DOHH2 (cell line): ENCODE measurements at regions not wholly inside any gene's neighbourhood (a gene's known extent, or its start where the extent isn't known, plus 50 kb on each side); places are given as distances from the start of the nearest gene placed in this dataset.

Experiments
- H3F3A ChIP-seq: fragments of 200-600 bp; sonication (generic), shearing (Covaris generic); 2 replicates; pipeline ENCODE4 v1.6.0; 2016; ENCODE audit warnings: antibody characterized with exemption, mild to moderate bottlenecking; ENCODE audit not compliant: control insufficient read depth, insufficient read depth
- H3K27ac ChIP-seq: fragments of 200-600 bp; sonication (generic); 2 replicates; pipeline ENCODE4 v1.5.1; 2014; ENCODE audit warnings: low read depth, mild to moderate bottlenecking, low read length, moderate library complexity
- H3K27me3 ChIP-seq: fragments of 200-600 bp; sonication (generic); 2 replicates; pipeline ENCODE4 v1.6.1; 2014; ENCODE audit warnings: mild to moderate bottlenecking, low read length, mixed read lengths; ENCODE audit not compliant: control insufficient read depth
- H3K36me3 ChIP-seq: fragments of 200-600 bp; sonication (generic); 2 replicates; pipeline ENCODE4 v1.6.1; 2014; ENCODE audit warnings: mild to moderate bottlenecking, low read length, moderate library complexity, mixed read lengths; ENCODE audit not compliant: control insufficient read depth
- H3K4me1 ChIP-seq: fragments of 200-600 bp; sonication (generic); 2 replicates; pipeline ENCODE4 v1.6.1; 2014; ENCODE audit warnings: mild to moderate bottlenecking, low read length, mixed read lengths; ENCODE audit not compliant: control insufficient read depth
- H3K4me2 ChIP-seq: fragments of 200-600 bp; sonication (generic); 2 replicates; pipeline ENCODE4 v1.6.0; 2014; ENCODE audit warnings: mild to moderate bottlenecking, low read length, moderate library complexity
- H3K4me3 ChIP-seq: fragments of 200-600 bp; sonication (generic); 2 replicates; pipeline ENCODE4 v1.5.1; 2014; ENCODE audit warnings: mild to moderate bottlenecking, low read length, mixed read lengths
- H3K79me2 ChIP-seq: fragments of 200-600 bp; sonication (generic); 2 replicates; pipeline ENCODE4 v1.6.1; 2014; ENCODE audit warnings: mild to moderate bottlenecking, low read length, mixed read lengths; ENCODE audit not compliant: control insufficient read depth
- H3K9me2 ChIP-seq: fragments of 200-600 bp; sonication (generic); replicated peaks from 2 replicates; pipeline ENCODE4 v1.6.1; 2014; ENCODE audit warnings: mild to moderate bottlenecking, low read length, mixed read lengths; ENCODE audit not compliant: control insufficient read depth
- H3K9me3 ChIP-seq: fragments of 200-600 bp; sonication (generic); 2 replicates; pipeline ENCODE4 v1.6.1; 2014; ENCODE audit warnings: antibody characterized with exemption, low read length, mixed read lengths; ENCODE audit not compliant: control insufficient read depth, insufficient read depth
- H4K20me1 ChIP-seq: fragments of 200-600 bp; sonication (generic); 2 replicates; pipeline ENCODE4 v1.6.0; 2014; ENCODE audit warnings: low read depth, mild to moderate bottlenecking, antibody characterized with exemption, low read length, moderate library complexity; ENCODE audit not compliant: control insufficient read depth, insufficient read depth
- EZH2phosphoT487 ChIP-seq: fragments of 200-600 bp; sonication (generic); IDR thresholded peaks from 2 replicates; pipeline ENCODE4 v1.6.1; 2017; ENCODE audit warnings: borderline replicate concordance, mild to moderate bottlenecking, antibody characterized with exemption, low read length, moderate library complexity, mixed read lengths
- TF ChIP-seq, protein P1 (sequence below): fragments of 200-600 bp; sonication (generic); IDR thresholded peaks from one replicate; pipeline ENCODE4 v1.5.1; 2014; ENCODE audit warnings: antibody characterized with exemption, mild to moderate bottlenecking, low read depth, low read length; ENCODE audit not compliant: poor library complexity, severe bottlenecking

DNA sequence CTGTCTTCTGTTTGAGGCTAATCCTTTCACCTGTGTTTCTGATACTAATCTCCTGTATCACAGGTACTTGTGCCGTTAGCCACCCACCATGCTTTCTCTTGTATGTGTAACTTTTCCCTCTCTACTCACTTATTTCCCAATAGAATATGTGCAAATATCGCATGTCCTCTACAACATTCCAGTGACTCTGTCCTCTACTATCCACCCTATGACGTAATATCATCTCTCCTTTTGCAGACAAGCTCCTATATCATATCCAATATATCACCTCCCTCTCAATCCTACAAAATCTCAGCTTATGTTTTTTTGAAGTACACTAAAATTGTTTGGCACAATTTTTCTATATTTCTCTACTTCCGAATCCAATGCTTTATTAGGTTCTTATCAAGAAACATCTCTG lies 232.6 kb upstream of the LRFN5 start:
- H3K9me3 ChIP-seq, result no peaks in the 10 kb centered on the region
- no peaks in the 10 kb centered on the region for H3K27me3 ChIP-seq
- H3K27ac ChIP-seq, result no peak overlapping the region
- TF ChIP-seq EZH2phosphoT487, result no peak
- TF ChIP-seq, protein P1, sequence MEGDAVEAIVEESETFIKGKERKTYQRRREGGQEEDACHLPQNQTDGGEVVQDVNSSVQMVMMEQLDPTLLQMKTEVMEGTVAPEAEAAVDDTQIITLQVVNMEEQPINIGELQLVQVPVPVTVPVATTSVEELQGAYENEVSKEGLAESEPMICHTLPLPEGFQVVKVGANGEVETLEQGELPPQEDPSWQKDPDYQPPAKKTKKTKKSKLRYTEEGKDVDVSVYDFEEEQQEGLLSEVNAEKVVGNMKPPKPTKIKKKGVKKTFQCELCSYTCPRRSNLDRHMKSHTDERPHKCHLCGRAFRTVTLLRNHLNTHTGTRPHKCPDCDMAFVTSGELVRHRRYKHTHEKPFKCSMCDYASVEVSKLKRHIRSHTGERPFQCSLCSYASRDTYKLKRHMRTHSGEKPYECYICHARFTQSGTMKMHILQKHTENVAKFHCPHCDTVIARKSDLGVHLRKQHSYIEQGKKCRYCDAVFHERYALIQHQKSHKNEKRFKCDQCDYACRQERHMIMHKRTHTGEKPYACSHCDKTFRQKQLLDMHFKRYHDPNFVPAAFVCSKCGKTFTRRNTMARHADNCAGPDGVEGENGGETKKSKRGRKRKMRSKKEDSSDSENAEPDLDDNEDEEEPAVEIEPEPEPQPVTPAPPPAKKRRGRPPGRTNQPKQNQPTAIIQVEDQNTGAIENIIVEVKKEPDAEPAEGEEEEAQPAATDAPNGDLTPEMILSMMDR, result no peak
- H3K9me2 ChIP-seq, result no peaks in the 10 kb centered on the region
- no peaks in the 10 kb centered on the region for H3F3A ChIP-seq
- H3K36me3 ChIP-seq, result no peaks in the 10 kb centered on the region
- no peak overlapping the region for H3K4me2 ChIP-seq
- no peaks in the 10 kb centered on the region for H4K20me1 ChIP-seq
- H3K79me2 ChIP-seq, result no peaks in the 10 kb centered on the region
- no peak overlapping the region for H3K4me3 ChIP-seq
- H3K4me1 ChIP-seq, result no peaks in the 10 kb centered on the region

- Histone ChIP-seq H3K4me1 (no peaks in the 10 kb centered on the region), H3K79me2 (no peaks in the 10 kb centered on the region), H3K4me3 (no peak overlapping the region), H3K9me2 (no peaks in the 10 kb centered on the region), H4K20me1 (no peaks in the 10 kb centered on the region), H3K27me3 (no peaks in the 10 kb centered on the region), H3K9me3 (no peaks in the 10 kb centered on the region), H3F3A (no peaks in the 10 kb centered on the region), H3K36me3 (no peaks in the 10 kb centered on the region), H3K27ac (no peak overlapping the region), H3K4me2 (no peak overlapping the region)
- no peak for TF ChIP-seq EZH2phosphoT487
- TF ChIP-seq, protein P1, result no peak
These were observed 244.5 kb upstream of the LRFN5 start for GRCh38 chr14:41362139-41362538.

GRCh38 chr14:41360126-41360525 lies 246.6 kb upstream of the LRFN5 start:
- H3K36me3 ChIP-seq, result no peaks in the 10 kb centered on the region
- H4K20me1 ChIP-seq, result no peaks in the 10 kb centered on the region
- H3K79me2 ChIP-seq, result no peaks in the 10 kb centered on the region
- H3K4me3 ChIP-seq, result no peak overlapping the region
- H3K9me2 ChIP-seq, result no peaks in the 10 kb centered on the region
- TF ChIP-seq, protein P1, result no peak
- no peak for TF ChIP-seq EZH2phosphoT487
- H3K4me1 ChIP-seq, result no peaks in the 10 kb centered on the region
- no peaks in the 10 kb centered on the region for H3K27me3 ChIP-seq
- no peaks in the 10 kb centered on the region for H3K9me3 ChIP-seq
- no peak overlapping the region for H3K27ac ChIP-seq
- H3F3A ChIP-seq, result no peaks in the 10 kb centered on the region
- H3K4me2 ChIP-seq, result no peak overlapping the region

DNA sequence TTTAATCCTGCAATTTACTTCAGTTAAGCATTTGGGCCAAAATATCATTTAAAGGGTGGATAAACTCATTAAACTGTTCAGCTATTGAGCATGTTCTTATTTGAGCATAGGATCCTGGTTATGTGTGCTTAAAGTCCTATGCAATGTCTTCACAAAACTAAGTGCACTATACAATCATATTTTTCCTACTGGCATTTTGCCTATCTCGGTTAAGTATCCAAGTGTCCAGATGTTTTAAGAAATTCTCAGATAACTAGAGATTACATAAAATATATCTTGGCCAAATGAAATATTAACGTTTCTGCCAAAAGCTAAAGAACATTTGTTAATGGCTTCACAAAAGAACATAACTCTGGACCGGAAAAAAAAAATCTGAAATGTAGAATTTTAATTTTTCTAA lies 250.8 kb upstream of the LRFN5 start:
- H3K4me1 ChIP-seq, result no peaks in the 10 kb centered on the region
- no peaks in the 10 kb centered on the region for H3K27me3 ChIP-seq
- H3K27ac ChIP-seq, result no peak overlapping the region
- H3K9me3 ChIP-seq, result no peaks in the 10 kb centered on the region
- no peaks in the 10 kb centered on the region for H3K36me3 ChIP-seq
- H3K79me2 ChIP-seq, result no peaks in the 10 kb centered on the region
- H3K9me2 ChIP-seq, result no peaks in the 10 kb centered on the region
- no peaks in the 10 kb centered on the region for H4K20me1 ChIP-seq
- H3F3A ChIP-seq, result no peaks in the 10 kb centered on the region
- no peak overlapping the region for H3K4me3 ChIP-seq
- no peak overlapping the region for H3K4me2 ChIP-seq
- no peak for TF ChIP-seq EZH2phosphoT487
- TF ChIP-seq, protein P1, result no peak
